NAMALWA (cell line): ENCODE measurements at regions not wholly inside any gene's neighbourhood (a gene's known extent, or its start where the extent isn't known, plus 50 kb on each side); places are given as distances from the start of the nearest gene placed in this dataset.
"Not testable (repeated sequence)": the region's sequence is repeated elsewhere in the genome, so short reads cannot be mapped to it uniquely, and the experiment has no call there.

Experiments used
- DNase-seq: peaks from one replicate; pipeline ENCODE4 v3.0.0-alpha.2; 2015; ENCODE audit warnings: low spot score

DNA sequence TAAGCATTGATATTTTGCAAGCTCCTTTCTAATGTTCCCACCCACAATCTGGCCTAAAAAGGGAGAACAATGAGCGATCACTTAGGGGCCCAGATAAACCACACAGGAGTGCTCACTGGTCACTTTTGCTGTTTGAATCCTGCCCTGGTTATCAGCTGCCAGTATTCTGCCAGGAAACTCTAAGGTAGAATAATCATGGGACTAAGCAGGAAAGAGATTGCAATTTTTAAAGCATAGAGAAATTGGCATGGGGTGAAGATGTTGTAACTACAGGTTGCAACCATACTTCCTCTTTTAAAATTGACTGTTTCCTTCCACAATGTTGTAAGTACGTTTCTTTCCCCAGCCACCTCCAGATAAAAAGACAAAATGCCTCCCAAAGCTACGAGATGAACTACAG, 251.2 kb upstream of the CDH11 start:
- DNase-seq: no peak

DNA sequence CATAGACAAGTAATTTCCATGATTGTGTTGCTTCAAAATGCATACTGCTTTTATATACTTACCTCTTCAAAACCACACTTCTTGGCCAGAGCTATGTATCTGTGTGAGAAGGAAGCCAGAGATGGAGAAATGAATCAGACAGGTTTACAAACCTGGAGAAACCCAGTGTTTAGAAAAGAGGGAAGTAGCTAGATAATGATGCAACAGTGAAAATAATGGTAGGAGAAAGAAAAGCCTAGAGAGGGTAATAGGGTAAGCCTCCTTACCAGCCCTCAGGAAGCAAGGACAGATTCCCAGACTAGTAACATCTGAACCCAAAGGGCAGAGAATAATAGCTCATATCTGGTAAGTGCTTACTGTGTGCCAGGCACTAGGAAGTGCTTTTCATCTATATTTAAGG, 250.3 kb upstream of the CDH11 start:
- DNase-seq: no peak

DNA sequence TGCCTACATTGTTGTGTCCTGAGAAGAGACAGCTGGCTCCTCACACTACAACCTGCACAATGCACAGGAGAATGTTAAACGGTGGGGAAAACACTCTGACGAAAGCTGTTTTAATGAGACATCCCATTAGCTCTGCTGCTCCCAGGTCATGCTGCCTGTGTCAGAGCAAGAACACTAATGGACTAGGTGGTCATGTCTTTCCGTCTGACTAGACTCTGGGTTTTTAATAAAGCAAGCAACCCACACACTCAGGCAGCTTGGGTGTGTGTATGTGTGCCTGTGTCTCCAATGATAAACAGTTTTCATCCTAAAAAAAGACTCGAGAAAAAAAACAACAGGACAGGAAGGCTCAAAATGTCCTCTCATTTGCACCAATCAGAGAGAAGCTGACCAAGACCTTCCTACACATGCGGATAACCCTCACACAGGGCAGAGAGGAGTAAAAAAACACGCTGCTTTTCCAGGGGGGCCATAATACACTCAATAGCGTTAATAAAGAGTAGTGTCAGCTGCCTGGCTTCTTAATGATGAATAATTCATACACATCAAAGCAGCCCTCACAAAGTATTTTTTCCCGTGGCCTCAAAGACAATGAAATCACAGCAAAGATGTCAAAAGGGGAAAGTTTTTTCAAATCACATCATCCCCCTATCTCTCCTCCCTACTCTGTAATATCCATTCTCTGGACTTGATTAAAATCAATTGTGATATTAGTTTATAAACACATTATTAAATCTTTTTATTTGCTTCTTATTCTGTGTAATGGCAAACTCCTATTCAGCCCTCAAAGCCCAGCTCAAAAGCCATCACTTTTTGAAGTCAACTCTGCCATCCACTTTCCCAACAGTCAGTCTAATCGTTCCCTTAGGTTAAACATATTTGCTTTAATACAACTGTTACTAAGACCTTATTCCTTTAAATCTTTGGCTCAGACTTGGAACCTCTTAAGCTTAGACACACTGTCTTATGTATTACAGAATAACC, 244.2 kb upstream of the CDH11 start:
- no peak for DNase-seq

DNA sequence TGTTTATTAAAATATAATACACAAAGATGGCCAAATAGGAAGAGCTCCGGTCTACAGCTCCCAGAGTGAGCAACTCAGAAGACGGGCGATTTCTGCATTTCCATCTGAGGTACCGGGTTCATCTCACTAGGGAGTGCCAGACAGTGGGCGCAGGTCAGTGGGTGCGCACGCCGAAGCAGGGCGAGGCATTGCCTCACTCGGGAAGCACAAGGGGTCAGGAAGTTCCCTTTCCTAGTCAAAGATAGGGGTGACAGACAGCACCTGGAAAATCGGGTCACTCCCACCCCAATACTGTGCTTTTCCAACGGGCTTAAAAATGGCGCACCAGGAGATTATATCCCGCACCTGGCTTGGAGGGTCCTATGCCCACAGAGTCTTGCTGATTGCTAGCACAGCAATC, 234.9 kb upstream of the CDH11 start:
- not testable (repeated sequence) for DNase-seq

DNA sequence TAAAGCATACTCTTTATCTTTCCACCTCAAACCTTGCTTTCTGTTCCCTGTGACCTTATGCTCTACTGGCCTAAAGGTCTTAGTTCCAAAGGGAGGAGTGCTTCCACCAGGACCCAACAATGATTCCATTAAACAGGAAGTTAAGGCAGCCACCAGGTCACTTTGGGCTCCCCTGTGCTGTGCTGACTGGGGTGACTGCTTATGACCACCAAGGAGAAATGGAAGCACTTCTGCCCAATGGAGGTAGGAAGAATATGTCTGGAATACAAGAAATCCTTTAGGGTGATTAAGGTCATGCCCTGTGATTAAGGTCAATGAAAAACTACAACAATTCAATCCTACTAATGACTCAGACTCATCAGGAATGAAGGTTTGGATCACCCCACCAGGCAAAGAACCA, 233.8 kb upstream of the CDH11 start:
- DNase-seq: no peak

DNA sequence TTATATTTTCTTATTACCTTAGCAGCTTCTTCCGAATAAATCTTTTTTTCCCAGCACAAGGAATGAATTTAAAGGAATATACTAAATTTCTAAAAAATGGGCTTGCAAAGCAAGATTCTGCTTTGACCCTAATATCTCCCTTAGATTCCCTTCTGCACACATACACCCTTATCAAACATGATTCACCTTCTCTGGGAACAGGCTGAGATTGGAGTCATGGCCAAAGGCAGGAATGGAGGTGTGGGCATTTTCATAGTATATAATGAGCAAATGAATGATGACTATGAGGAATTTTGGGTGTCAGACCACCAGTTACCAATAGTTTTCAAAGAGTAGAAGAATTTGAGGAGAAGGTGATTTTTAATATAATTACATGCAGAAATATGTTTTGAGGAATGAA, 231.3 kb upstream of the CDH11 start:
- DNase-seq: no peak

DNA sequence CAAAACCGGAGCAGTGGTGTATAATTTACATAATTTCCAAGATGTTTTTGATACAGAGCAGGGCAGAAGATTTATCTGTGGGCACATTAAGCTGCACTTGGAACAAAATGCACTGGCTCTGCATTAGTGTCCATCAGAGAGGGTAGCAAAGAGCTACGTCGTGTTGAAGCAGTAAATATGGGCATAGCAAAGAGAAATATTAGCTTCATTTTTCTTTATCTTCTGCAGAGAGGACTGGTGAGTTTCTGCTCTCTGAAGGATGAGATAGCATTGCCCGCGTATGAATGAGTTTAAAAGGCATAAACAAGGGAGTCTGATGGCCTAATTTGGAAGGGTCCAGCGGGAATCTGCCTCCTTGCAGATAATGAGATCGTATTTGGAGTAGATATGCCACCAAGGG, 227.8 kb upstream of the CDH11 start:
- no peak for DNase-seq

DNA sequence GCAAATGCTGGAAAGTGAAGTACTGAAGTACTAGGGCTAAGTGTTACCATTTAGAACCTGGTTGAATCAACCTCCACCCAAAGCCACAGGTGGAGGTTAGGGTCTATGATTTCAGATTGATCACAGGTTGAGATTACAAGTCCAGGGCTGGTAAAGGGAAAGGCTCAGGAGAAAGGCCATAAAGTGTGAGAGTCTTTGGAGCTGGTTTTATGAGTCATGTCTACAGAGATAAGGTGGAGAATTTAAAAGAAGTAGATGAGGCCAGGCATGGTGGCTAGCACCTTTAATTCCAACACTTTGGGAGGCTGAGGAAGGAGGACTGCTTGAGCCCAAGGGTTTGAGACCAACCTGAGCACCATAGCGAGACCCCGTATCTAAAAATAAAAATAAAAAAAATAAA, 221.7 kb upstream of the CDH11 start:
- DNase-seq: no peak

DNA sequence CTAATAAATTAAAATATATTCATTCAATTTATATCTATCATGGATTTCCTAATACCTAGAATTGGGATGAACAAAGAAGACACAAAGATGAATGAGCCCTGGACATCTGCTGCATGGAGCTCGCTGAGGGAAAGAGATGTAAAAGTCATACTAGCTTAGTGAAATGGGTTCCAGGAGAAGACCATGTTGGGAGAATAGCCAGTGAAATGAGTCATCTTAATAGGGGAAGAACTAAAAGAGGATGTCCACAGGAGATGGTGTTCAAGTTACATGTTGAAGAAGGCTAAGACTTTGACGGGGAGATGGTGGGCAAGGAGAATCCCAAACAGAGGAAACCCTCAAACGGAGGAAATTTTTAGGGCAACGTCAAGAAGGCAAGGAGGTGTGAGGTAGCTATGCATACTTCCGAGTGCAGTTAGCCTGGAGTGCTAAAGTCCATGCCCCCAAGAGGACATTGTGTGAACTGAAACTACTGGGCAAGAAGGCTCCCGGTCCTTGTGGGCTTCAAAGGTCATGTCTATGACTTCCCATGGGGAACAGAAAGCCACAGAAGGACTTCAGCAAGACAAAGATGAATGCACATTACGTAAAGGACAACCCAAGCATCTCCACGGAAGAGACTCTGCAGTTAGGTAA, 220.5 kb upstream of the CDH11 start:
- DNase-seq: peak; percentile 3

DNA sequence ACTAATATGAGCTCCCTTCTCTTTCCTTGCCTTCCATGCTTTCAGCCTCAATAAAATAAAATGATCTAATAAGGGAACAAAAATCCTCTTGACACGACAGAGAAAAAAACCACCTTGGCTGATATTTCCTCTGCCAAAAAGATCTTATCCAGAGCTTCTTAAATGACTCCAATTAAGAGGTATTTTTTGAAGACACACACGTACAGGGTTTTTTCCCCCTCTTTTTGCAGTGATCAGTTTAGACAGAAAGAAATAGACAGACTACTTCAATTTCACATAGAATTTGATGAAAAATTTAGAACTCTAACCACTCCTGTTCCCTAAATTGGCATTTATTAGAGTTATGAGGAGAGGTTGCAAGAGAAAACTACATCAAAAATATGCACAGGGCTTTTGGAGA, 217.2 kb upstream of the CDH11 start:
- no peak for DNase-seq

DNA sequence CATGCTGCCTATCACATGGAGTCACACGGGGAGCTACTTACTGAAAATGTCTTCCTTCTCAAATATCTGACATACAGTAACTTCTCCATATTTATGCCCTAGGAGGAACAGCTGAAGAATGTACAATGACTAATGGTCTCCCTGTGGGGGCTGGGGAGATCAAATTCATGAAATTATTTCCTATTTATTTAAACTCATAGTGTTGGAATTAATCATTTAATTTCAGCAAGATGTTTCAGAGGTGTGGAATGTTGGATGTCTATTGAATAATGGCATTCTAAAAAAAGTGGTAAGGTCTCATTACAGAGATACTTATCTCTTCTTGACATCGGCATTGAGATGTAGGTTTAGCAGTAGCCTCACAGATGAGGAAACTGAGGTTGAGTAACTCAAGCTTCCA, 214.3 kb upstream of the CDH11 start:
- DNase-seq: no peak

DNA sequence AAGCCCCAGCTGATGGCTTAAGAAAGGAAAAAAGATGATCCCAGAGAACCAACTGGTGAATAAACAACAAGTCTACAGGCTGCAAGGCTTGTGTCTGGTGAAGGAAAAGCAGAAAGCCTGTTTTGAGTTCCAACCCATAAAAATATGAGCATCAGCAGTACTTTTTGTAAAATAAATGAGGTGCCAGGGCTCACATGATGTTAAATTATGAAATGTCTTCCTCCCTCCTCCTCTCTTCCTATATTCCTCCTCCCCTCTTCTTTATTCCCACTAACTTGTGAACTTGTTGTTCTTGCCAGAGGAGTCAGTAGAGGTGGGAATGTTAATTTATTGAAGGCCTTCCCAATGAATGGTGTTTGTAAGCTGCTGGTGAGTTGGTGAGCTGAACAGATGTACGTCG, 212.2 kb upstream of the CDH11 start:
- no peak for DNase-seq

DNA sequence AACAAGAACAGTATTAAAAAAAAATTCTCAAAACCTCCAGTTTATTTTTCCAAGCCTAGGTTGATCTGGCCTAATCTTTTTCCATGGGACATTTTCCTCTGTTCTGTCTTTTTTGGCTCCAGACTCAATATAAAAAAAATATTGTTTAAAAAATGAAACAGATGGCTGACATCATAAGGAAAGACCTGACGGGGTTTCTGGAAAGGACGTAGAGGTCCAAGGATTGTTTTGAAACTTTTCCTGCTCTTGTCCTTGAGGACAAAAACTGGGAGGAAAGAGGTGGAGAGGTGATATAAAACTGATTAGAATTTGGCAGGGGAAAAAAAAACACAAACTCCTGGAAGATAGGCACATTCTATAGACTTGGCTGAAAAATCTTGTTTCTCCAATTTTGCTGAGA, 211.4 kb upstream of the CDH11 start:
- no peak for DNase-seq

DNA sequence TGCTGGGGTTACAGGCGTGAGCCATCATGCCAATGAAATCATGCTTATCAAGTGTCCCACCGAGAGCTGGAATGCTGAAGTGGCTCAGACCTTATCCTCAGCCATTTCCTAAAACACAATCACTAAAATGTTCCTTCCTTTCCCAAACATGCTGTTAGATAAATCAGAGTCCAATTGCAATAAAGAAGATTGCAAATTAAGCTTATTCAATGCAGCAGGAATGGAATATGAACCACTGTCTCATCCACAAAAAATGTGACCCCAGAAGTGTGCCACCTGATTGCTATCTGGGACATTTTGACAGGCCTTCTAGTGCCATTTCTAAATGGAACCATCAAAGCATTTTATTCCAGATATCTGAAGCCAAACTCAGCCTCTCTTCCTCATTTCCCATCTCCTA, 205.5 kb upstream of the CDH11 start:
- no peak for DNase-seq

DNA sequence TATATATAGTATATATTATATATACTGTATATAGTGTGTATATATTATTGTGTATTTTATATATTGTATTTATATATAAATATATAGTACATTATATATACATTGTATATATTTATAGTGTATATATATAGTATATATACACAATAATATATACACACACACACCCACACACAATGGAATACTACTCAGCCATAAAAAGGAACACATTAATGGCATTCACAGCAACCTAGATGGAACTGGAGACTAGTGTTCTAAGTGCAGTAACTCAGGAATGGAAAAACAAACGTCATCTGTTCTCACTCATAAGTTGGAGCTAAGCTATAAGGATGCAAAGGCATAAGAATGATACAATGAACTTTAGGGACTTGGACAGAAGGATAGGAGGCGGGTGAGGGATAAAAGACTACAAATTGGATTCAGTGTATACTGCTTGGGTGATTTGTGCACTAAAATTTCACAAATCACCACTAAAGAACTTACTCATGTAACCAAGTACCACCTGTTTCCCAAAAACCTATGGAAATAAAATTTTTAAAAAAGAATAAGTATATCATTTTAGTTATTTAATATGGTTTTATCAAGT, 201.9 kb upstream of the CDH11 start:
- no peak for DNase-seq

DNA sequence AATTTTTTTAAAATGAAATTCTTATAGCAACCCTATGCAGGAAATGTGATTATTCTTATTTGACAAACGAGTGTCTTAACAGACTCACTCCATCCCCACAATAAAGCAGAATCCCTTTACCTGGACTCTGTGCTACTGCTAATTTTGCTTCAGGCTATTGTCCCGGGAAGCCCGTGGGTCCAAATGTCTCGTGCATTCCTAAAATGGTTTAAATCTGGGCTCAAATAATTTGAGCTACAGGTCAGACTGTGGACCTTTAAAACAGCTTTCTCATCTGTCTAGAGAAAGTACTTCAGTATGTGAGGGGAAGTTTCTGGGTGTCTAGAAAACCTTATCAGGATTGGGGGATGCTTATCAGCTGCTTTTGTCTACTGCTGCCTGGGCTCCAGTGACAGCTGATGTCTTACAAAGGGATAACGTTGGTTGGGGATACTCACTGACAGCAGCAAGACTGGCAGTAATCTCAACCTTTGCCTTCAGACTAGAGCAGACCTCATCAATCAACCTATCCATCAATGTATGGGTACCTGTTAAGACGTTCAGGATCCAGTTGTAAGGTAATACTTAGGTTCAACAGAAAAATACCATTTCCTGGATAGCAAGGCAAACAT, 197.9 kb upstream of the CDH11 start:
- no peak for DNase-seq

DNA sequence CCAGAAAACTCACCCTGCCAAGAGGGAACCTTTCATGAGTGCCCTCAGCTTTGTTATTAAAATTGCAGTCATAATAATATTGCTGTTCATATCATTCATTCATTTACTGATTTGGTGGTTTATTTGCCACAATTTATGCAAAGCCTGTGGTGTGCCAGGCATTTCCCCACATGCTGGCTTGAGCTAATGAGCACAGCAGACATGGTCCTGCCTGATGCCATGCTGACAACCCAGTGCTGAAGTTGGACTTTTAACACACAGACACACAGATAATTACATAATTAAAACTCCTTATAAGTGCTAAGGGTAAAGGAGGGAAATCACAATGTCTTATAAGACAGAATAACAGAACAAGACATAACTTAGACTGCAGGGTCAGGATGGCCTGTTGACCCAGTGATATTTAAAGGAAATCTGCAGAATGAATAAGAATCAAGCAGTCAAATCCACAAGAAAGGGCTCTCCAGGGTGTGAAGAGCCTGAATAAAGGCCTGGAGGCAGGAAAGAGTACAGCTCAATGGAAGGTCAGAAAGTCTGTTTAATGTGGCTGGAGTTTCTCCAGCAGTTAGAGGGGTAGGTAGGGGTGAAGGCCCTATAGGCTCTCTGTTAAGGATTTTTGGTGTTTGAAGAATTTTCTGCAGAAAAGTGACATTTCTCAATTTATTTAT, 196.9 kb upstream of the CDH11 start:
- no peak for DNase-seq

DNA sequence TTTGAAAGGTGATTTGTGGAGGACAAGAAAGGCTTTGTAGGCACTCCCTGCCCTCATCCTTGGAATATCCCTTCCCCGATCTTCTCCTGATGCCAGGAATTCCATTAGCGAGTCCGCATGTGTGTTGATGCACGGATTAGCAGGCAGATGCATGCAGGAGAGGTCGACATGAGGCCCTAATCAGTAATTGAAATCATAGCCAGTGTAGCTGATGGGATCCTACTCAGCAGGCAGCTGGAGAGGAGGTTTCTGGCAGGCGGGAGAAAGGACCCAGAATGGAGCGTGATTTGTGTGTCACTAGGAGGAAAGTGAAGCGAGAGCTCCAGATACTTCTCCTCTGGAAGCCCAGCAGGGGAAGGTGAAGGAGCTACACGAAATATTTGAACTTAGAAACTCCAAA, 196.3 kb upstream of the CDH11 start:
- no peak for DNase-seq

DNA sequence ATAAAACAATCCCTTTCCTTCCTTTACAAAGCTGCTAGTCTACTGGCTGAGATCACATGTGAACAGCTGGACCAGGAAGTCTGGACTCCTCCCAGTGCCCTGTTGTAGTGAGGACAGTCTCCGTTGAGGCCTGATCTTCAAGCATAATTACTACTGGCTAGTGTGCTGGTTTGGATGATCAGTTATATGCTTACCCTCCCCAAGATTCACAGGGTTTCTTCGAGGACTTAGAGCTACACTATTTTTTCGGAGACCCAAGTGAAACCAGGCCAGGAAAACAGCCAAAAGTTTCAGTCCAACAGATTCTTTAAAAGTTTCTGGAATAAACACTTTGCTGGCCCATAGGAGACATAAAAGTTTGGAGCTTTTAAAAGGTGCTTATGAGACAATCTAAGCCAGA, 194.9 kb upstream of the CDH11 start:
- DNase-seq: no peak

DNA sequence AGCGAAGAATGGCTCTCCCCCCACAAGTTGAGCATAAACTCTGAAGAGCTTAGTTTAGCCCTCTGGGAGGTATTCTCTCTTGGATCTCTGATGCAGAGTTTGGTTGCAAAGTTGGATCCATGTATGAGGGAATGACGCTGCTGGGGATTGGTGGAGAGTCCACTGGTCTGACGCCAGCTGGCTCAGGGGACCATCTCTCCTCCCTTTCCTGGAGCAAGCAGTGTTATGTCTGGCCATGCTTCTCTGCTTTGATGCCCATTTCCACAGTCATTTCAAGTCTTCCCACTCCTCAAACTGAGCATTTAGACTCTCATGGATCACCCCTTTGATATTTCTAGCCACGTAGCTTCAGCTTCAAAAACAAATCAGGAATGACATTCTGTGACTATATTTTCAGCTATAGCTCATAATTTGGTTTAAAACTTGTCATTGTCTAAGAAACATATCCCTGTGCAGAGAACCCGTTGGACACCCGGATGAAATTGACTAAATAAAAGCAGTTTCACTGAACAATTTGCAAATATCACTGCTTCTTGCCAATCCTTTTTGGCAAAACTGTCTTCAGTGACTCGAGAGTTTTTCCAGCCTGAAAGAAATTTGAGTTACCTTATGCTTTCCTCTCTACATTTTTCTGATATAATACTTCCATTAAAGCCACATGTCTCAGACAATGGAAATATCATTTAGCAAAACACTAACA, 193.4 kb upstream of the CDH11 start:
- DNase-seq: no peak

DNA sequence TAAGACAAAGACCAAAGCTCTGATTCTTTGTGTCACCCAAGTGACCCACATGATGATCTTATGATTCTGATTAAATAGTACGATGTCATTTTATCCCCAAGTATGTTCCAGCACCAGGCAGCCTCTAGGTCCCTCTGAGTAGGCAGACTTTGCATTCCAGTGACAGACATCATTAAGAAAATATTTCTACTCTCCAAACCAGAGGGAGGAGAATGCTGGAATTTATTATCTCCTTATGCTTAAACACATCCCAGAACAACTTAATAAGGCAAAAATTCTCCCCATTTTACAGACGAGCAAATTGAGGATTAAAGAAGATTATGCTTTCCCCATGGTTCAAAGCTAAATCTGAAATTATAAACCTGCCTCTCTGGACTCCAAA, 192.8 kb upstream of the CDH11 start:
- no peak for DNase-seq
